ENCODE measurements at regions not wholly inside any gene's neighbourhood (a gene's known extent, or its start where the extent isn't known, plus 50 kb on each side); places are given as distances from the start of the nearest gene placed in this dataset.
"Not testable (repeated sequence)": the region's sequence is repeated elsewhere in the genome, so short reads cannot be mapped to it uniquely, and the experiment has no call there.

- Histone ChIP-seq H3K27ac (no peak overlapping the region), H3K4me1 (no peaks in the 10 kb centered on the region), H3K4me3 (no peak overlapping the region), H3K36me3 (no peaks in the 10 kb centered on the region), H3K27me3 (replicated peaks in 1 of 7) (no peaks in the 10 kb centered on the region), H3K9me3 (peaks cover 0 to 6% (median 0%) of the 10 kb centered on the region in 8 donors)
- TF ChIP-seq POLR2AphosphoS5 (IDR thresholded peaks at IDR 0.05) (no peak), POLR2A (IDR thresholded peaks at IDR 0.05) (no peak), CTCF (IDR thresholded peaks at IDR 0.05 in 8 of 11, conservative IDR thresholded peaks at IDR 0.05 in 3 of 11) (no peak)
- intact Hi-C loops (cut with DNase I; ENCODE audit: low total_unique reads) = no loop called here
- 64 to 84% (median 68%) methylated on average over 1 of the region's 1 CpG for WGBS, 5 donors
- no peak for DNase-seq
Measured at GRCh38 chr4:162837241-162837640, 329.4 kb downstream of the NAF1 start.

GRCh38 chr4:162836773-162837172, 329.9 kb downstream of the NAF1 start:
- H3K27me3 ChIP-seq (replicated peaks in 1 of 7) = no peaks in the 10 kb centered on the region
- H3K4me1 ChIP-seq = no peaks in the 10 kb centered on the region
- H3K36me3 ChIP-seq = no peaks in the 10 kb centered on the region
- WGBS, 5 donors = 54 to 68% (median 67%) methylated on average over 2 of the region's 2 CpGs
- H3K9me3 ChIP-seq = peaks cover 0 to 6% (median 0%) of the 10 kb centered on the region in 8 donors
- no peak overlapping the region for H3K27ac ChIP-seq
- H3K4me3 ChIP-seq = no peak overlapping the region
- no peak for DNase-seq
- intact Hi-C loops (cut with DNase I; ENCODE audit: low total_unique reads) = no loop called here
- TF ChIP-seq CTCF (IDR thresholded peaks at IDR 0.05 in 8 of 11, conservative IDR thresholded peaks at IDR 0.05 in 3 of 11) (no peak), POLR2A (IDR thresholded peaks at IDR 0.05) (no peak), POLR2AphosphoS5 (IDR thresholded peaks at IDR 0.05) (no peak)

- H3K4me1 ChIP-seq; DNase-seq; H3K27ac ChIP-seq; H3K9me3 ChIP-seq; H3K27me3 ChIP-seq (replicated peaks in 1 of 7); H3K36me3 ChIP-seq; intact Hi-C loops (cut with DNase I; ENCODE audit: low total_unique reads); H3K4me3 ChIP-seq: not testable (repeated sequence)
- WGBS, 5 donors = 66 to 85% (median 81%) methylated on average over 6 of the region's 6 CpGs
Measured at GRCh38 chr4:162836258-162836657, 330.4 kb downstream of the NAF1 start.

- H3K36me3 ChIP-seq = no peaks in the 10 kb centered on the region
- no peaks in the 10 kb centered on the region for H3K27me3 ChIP-seq (replicated peaks in 1 of 7)
- intact Hi-C loops (cut with DNase I; ENCODE audit: low total_unique reads) = no loop called here
- no peak overlapping the region for H3K27ac ChIP-seq
- no peaks in the 10 kb centered on the region for H3K4me1 ChIP-seq
- TF ChIP-seq POLR2AphosphoS5 (IDR thresholded peaks at IDR 0.05) (no peak), CTCF (IDR thresholded peaks at IDR 0.05 in 8 of 11, conservative IDR thresholded peaks at IDR 0.05 in 3 of 11) (no peak), POLR2A (IDR thresholded peaks at IDR 0.05) (no peak)
- no peak for DNase-seq
- H3K4me3 ChIP-seq = no peak overlapping the region
- 91 to 96% (median 94%) methylated on average over 3 of the region's 3 CpGs for WGBS, 5 donors
- peaks cover 0 to 1% (median 0%) of the 10 kb centered on the region in 8 donors for H3K9me3 ChIP-seq
Measured at GRCh38 chr4:162830899-162831298, 335.8 kb downstream of the NAF1 start.

GRCh38 chr4:162817374-162817773, 349.3 kb downstream of the NAF1 start:
- 91 to 95% (median 94%) methylated on average over 9 of the region's 9 CpGs for WGBS, 5 donors
- DNase-seq; H3K4me3 ChIP-seq; intact Hi-C loops (cut with DNase I; ENCODE audit: low total_unique reads); H3K4me1 ChIP-seq; H3K36me3 ChIP-seq; H3K27me3 ChIP-seq (replicated peaks in 1 of 7); H3K27ac ChIP-seq: not testable (repeated sequence)
- H3K9me3 ChIP-seq = peaks cover 0 to 43% (median 31%) of the 10 kb centered on the region in 8 donors

Data from spleen (tissue), 11 donors.